ENCODE measurements at regions not wholly inside any gene's neighbourhood (a gene's known extent, or its start where the extent isn't known, plus 50 kb on each side); places are given as distances from the start of the nearest gene placed in this dataset.
"Not testable (repeated sequence)": the region's sequence is repeated elsewhere in the genome, so short reads cannot be mapped to it uniquely, and the experiment has no call there.

GRCh38 chr11:33987545-33987944 lies 64.0 kb upstream of the CAPRIN1 start:
- H3K27me3 ChIP-seq (ENCODE audit: control insufficient read depth, insufficient read depth, low read length): no peaks in the 10 kb centered on the region
- no peaks in the 10 kb centered on the region for H3K36me3 ChIP-seq (ENCODE audit: control insufficient read depth, insufficient read depth, low read length)
- peaks cover 4% of the 10 kb centered on the region; the same call in 1 of the 2 replicates for H3K9me3 ChIP-seq (ENCODE audit: control insufficient read depth, insufficient read depth, low read depth, low read length)
- no peak overlapping the region for H3K27ac ChIP-seq (ENCODE audit: low read depth, low read length)
- H3K4me3 ChIP-seq (ENCODE audit: low read depth, low read length): no peak overlapping the region
- H3K4me1 ChIP-seq (ENCODE audit: control insufficient read depth, insufficient read depth, low read length): no peaks in the 10 kb centered on the region
- no peak overlapping the region for H3K9ac ChIP-seq (ENCODE audit: low read length)

- H3K4me1 ChIP-seq (ENCODE audit: control insufficient read depth, insufficient read depth, low read length); H3K9ac ChIP-seq (ENCODE audit: low read length); H3K36me3 ChIP-seq (ENCODE audit: control insufficient read depth, insufficient read depth, low read length); H3K27me3 ChIP-seq (ENCODE audit: control insufficient read depth, insufficient read depth, low read length); H3K4me3 ChIP-seq (ENCODE audit: low read depth, low read length); H3K9me3 ChIP-seq (ENCODE audit: control insufficient read depth, insufficient read depth, low read depth, low read length); H3K27ac ChIP-seq (ENCODE audit: low read depth, low read length): not testable (repeated sequence)
Observed at GRCh38 chr11:33986597-33987501, 64.7 kb upstream of the CAPRIN1 start.

GRCh38 chr11:33984682-33985389 lies 66.7 kb upstream of the CAPRIN1 start:
- no peak overlapping the region for H3K27ac ChIP-seq (ENCODE audit: low read depth, low read length)
- H3K9me3 ChIP-seq (ENCODE audit: control insufficient read depth, insufficient read depth, low read depth, low read length): peaks cover 4% of the 10 kb centered on the region; the same call in 1 of the 2 replicates
- H3K9ac ChIP-seq (ENCODE audit: low read length): no peak overlapping the region
- no peaks in the 10 kb centered on the region for H3K36me3 ChIP-seq (ENCODE audit: control insufficient read depth, insufficient read depth, low read length)
- H3K4me1 ChIP-seq (ENCODE audit: control insufficient read depth, insufficient read depth, low read length): no peaks in the 10 kb centered on the region
- no peaks in the 10 kb centered on the region for H3K27me3 ChIP-seq (ENCODE audit: control insufficient read depth, insufficient read depth, low read length)
- no peak overlapping the region for H3K4me3 ChIP-seq (ENCODE audit: low read depth, low read length)

GRCh38 chr11:33982661-33983060 lies 68.9 kb upstream of the CAPRIN1 start:
- Histone ChIP-seq H3K9ac (ENCODE audit: low read length) (no peak overlapping the region), H3K27ac (ENCODE audit: low read depth, low read length) (no peak overlapping the region), H3K4me1 (ENCODE audit: control insufficient read depth, insufficient read depth, low read length) (no peaks in the 10 kb centered on the region), H3K27me3 (ENCODE audit: control insufficient read depth, insufficient read depth, low read length) (no peaks in the 10 kb centered on the region), H3K4me3 (ENCODE audit: low read depth, low read length) (no peak overlapping the region), H3K9me3 (ENCODE audit: control insufficient read depth, insufficient read depth, low read depth, low read length) (peaks cover 4% of the 10 kb centered on the region; the same call in 1 of the 2 replicates), H3K36me3 (ENCODE audit: control insufficient read depth, insufficient read depth, low read length) (no peaks in the 10 kb centered on the region)

GRCh38 chr11:33980897-33981296 lies 70.6 kb upstream of the CAPRIN1 start:
- Histone ChIP-seq H3K36me3 (ENCODE audit: control insufficient read depth, insufficient read depth, low read length) (no peaks in the 10 kb centered on the region), H3K27me3 (ENCODE audit: control insufficient read depth, insufficient read depth, low read length) (no peaks in the 10 kb centered on the region), H3K4me3 (ENCODE audit: low read depth, low read length) (no peak overlapping the region), H3K9ac (ENCODE audit: low read length) (no peak overlapping the region), H3K9me3 (ENCODE audit: control insufficient read depth, insufficient read depth, low read depth, low read length) (peaks cover 4% of the 10 kb centered on the region; the same call in 1 of the 2 replicates), H3K4me1 (ENCODE audit: control insufficient read depth, insufficient read depth, low read length) (no peaks in the 10 kb centered on the region), H3K27ac (ENCODE audit: low read depth, low read length) (no peak overlapping the region)

GRCh38 chr11:33978376-33978775 lies 73.2 kb upstream of the CAPRIN1 start:
- Histone ChIP-seq H3K4me3 (ENCODE audit: low read depth, low read length) (no peak overlapping the region), H3K9ac (ENCODE audit: low read length) (no peak overlapping the region), H3K4me1 (ENCODE audit: control insufficient read depth, insufficient read depth, low read length) (no peaks in the 10 kb centered on the region), H3K9me3 (ENCODE audit: control insufficient read depth, insufficient read depth, low read depth, low read length) (no peaks in the 10 kb centered on the region), H3K36me3 (ENCODE audit: control insufficient read depth, insufficient read depth, low read length) (no peaks in the 10 kb centered on the region), H3K27ac (ENCODE audit: low read depth, low read length) (no peak overlapping the region), H3K27me3 (ENCODE audit: control insufficient read depth, insufficient read depth, low read length) (no peaks in the 10 kb centered on the region)

GRCh38 chr11:33977676-33978075 lies 73.9 kb upstream of the CAPRIN1 start:
- Histone ChIP-seq H3K27me3 (ENCODE audit: control insufficient read depth, insufficient read depth, low read length) (no peaks in the 10 kb centered on the region), H3K27ac (ENCODE audit: low read depth, low read length) (no peak overlapping the region), H3K4me1 (ENCODE audit: control insufficient read depth, insufficient read depth, low read length) (no peaks in the 10 kb centered on the region), H3K4me3 (ENCODE audit: low read depth, low read length) (no peak overlapping the region), H3K9me3 (ENCODE audit: control insufficient read depth, insufficient read depth, low read depth, low read length) (no peaks in the 10 kb centered on the region), H3K36me3 (ENCODE audit: control insufficient read depth, insufficient read depth, low read length) (no peaks in the 10 kb centered on the region), H3K9ac (ENCODE audit: low read length) (no peak overlapping the region)

- no peaks in the 10 kb centered on the region for H3K27me3 ChIP-seq (ENCODE audit: control insufficient read depth, insufficient read depth, low read length)
- no peaks in the 10 kb centered on the region for H3K9me3 ChIP-seq (ENCODE audit: control insufficient read depth, insufficient read depth, low read depth, low read length)
- no peak overlapping the region for H3K4me3 ChIP-seq (ENCODE audit: low read depth, low read length)
- H3K4me1 ChIP-seq (ENCODE audit: control insufficient read depth, insufficient read depth, low read length): no peaks in the 10 kb centered on the region
- H3K27ac ChIP-seq (ENCODE audit: low read depth, low read length): no peak overlapping the region
- no peak overlapping the region for H3K9ac ChIP-seq (ENCODE audit: low read length)
- H3K36me3 ChIP-seq (ENCODE audit: control insufficient read depth, insufficient read depth, low read length): no peaks in the 10 kb centered on the region
Observed at GRCh38 chr11:33976495-33977199, 74.9 kb upstream of the CAPRIN1 start.

- Histone ChIP-seq H3K4me3 (ENCODE audit: low read depth, low read length) (no peak overlapping the region), H3K36me3 (ENCODE audit: control insufficient read depth, insufficient read depth, low read length) (no peaks in the 10 kb centered on the region), H3K4me1 (ENCODE audit: control insufficient read depth, insufficient read depth, low read length) (no peaks in the 10 kb centered on the region), H3K9me3 (ENCODE audit: control insufficient read depth, insufficient read depth, low read depth, low read length) (no peaks in the 10 kb centered on the region), H3K9ac (ENCODE audit: low read length) (no peak overlapping the region), H3K27ac (ENCODE audit: low read depth, low read length) (no peak overlapping the region), H3K27me3 (ENCODE audit: control insufficient read depth, insufficient read depth, low read length) (no peaks in the 10 kb centered on the region)
Observed at GRCh38 chr11:33974804-33975203, 76.7 kb upstream of the CAPRIN1 start.

GRCh38 chr11:33971530-33971929 lies 79.7 kb upstream of the LMO2 start:
- H3K27ac ChIP-seq (ENCODE audit: low read depth, low read length); H3K4me1 ChIP-seq (ENCODE audit: control insufficient read depth, insufficient read depth, low read length); H3K4me3 ChIP-seq (ENCODE audit: low read depth, low read length); H3K36me3 ChIP-seq (ENCODE audit: control insufficient read depth, insufficient read depth, low read length); H3K9ac ChIP-seq (ENCODE audit: low read length); H3K9me3 ChIP-seq (ENCODE audit: control insufficient read depth, insufficient read depth, low read depth, low read length); H3K27me3 ChIP-seq (ENCODE audit: control insufficient read depth, insufficient read depth, low read length): not testable (repeated sequence)
